DOHH2 (cell line): ENCODE measurements at regions not wholly inside any gene's neighbourhood (a gene's known extent, or its start where the extent isn't known, plus 50 kb on each side); places are given as distances from the start of the nearest gene placed in this dataset.

ENCODE experiments used
- H3F3A ChIP-seq: fragments of 200-600 bp; sonication (generic), shearing (Covaris generic); 2 replicates; pipeline ENCODE4 v1.6.0; 2016; ENCODE audit warnings: antibody characterized with exemption, mild to moderate bottlenecking; ENCODE audit not compliant: control insufficient read depth, insufficient read depth
- H3K27ac ChIP-seq: fragments of 200-600 bp; sonication (generic); 2 replicates; pipeline ENCODE4 v1.5.1; 2014; ENCODE audit warnings: low read depth, mild to moderate bottlenecking, low read length, moderate library complexity
- H3K27me3 ChIP-seq: fragments of 200-600 bp; sonication (generic); 2 replicates; pipeline ENCODE4 v1.6.1; 2014; ENCODE audit warnings: mild to moderate bottlenecking, low read length, mixed read lengths; ENCODE audit not compliant: control insufficient read depth
- H3K36me3 ChIP-seq: fragments of 200-600 bp; sonication (generic); 2 replicates; pipeline ENCODE4 v1.6.1; 2014; ENCODE audit warnings: mild to moderate bottlenecking, low read length, moderate library complexity, mixed read lengths; ENCODE audit not compliant: control insufficient read depth
- H3K4me1 ChIP-seq: fragments of 200-600 bp; sonication (generic); 2 replicates; pipeline ENCODE4 v1.6.1; 2014; ENCODE audit warnings: mild to moderate bottlenecking, low read length, mixed read lengths; ENCODE audit not compliant: control insufficient read depth
- H3K4me2 ChIP-seq: fragments of 200-600 bp; sonication (generic); 2 replicates; pipeline ENCODE4 v1.6.0; 2014; ENCODE audit warnings: mild to moderate bottlenecking, low read length, moderate library complexity
- H3K4me3 ChIP-seq: fragments of 200-600 bp; sonication (generic); 2 replicates; pipeline ENCODE4 v1.5.1; 2014; ENCODE audit warnings: mild to moderate bottlenecking, low read length, mixed read lengths
- H3K79me2 ChIP-seq: fragments of 200-600 bp; sonication (generic); 2 replicates; pipeline ENCODE4 v1.6.1; 2014; ENCODE audit warnings: mild to moderate bottlenecking, low read length, mixed read lengths; ENCODE audit not compliant: control insufficient read depth
- H3K9me2 ChIP-seq: fragments of 200-600 bp; sonication (generic); replicated peaks from 2 replicates; pipeline ENCODE4 v1.6.1; 2014; ENCODE audit warnings: mild to moderate bottlenecking, low read length, mixed read lengths; ENCODE audit not compliant: control insufficient read depth
- H3K9me3 ChIP-seq: fragments of 200-600 bp; sonication (generic); 2 replicates; pipeline ENCODE4 v1.6.1; 2014; ENCODE audit warnings: antibody characterized with exemption, low read length, mixed read lengths; ENCODE audit not compliant: control insufficient read depth, insufficient read depth
- H4K20me1 ChIP-seq: fragments of 200-600 bp; sonication (generic); 2 replicates; pipeline ENCODE4 v1.6.0; 2014; ENCODE audit warnings: low read depth, mild to moderate bottlenecking, antibody characterized with exemption, low read length, moderate library complexity; ENCODE audit not compliant: control insufficient read depth, insufficient read depth
- EZH2phosphoT487 ChIP-seq: fragments of 200-600 bp; sonication (generic); IDR thresholded peaks from 2 replicates; pipeline ENCODE4 v1.6.1; 2017; ENCODE audit warnings: borderline replicate concordance, mild to moderate bottlenecking, antibody characterized with exemption, low read length, moderate library complexity, mixed read lengths
- TF ChIP-seq, protein P1 (sequence below): fragments of 200-600 bp; sonication (generic); IDR thresholded peaks from one replicate; pipeline ENCODE4 v1.5.1; 2014; ENCODE audit warnings: antibody characterized with exemption, mild to moderate bottlenecking, low read depth, low read length; ENCODE audit not compliant: poor library complexity, severe bottlenecking

DNA sequence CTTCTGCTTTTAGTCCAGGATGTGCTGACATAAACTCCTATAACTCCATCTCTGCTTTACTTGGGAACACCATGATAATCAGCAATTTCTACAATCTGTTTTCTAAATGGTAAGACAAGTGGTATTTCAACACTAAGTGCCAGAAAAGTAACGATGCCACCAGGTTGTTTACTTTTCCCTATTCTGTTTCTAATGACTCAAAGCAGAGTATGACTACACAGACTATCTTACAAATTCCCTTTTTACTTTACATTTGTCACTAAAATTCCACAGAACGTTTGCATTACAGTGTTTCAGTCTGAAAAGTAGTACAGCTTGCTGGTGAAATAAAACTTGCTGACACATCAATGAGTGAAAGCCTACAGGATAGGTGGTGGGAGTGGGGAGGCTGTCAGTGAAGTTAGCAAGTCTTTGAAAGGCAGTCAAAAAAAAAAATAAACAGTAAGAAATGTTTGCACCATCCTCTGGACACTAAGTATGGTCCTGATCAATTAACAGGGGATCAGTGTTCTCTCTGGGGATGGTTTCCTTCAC, 186.5 kb downstream of the LURAP1L start:
- Histone ChIP-seq H3K4me1 (no peaks in the 10 kb centered on the region), H3K9me2 (no peaks in the 10 kb centered on the region), H3K9me3 (no peaks in the 10 kb centered on the region; the same call in 1 of the 2 replicates), H3K27me3 (no peaks in the 10 kb centered on the region), H3K36me3 (no peaks in the 10 kb centered on the region), H3K79me2 (no peaks in the 10 kb centered on the region), H3K4me2 (no peak overlapping the region), H4K20me1 (no peaks in the 10 kb centered on the region), H3F3A (no peaks in the 10 kb centered on the region), H3K27ac (no peak overlapping the region), H3K4me3 (no peak overlapping the region)
- TF ChIP-seq, protein P1, sequence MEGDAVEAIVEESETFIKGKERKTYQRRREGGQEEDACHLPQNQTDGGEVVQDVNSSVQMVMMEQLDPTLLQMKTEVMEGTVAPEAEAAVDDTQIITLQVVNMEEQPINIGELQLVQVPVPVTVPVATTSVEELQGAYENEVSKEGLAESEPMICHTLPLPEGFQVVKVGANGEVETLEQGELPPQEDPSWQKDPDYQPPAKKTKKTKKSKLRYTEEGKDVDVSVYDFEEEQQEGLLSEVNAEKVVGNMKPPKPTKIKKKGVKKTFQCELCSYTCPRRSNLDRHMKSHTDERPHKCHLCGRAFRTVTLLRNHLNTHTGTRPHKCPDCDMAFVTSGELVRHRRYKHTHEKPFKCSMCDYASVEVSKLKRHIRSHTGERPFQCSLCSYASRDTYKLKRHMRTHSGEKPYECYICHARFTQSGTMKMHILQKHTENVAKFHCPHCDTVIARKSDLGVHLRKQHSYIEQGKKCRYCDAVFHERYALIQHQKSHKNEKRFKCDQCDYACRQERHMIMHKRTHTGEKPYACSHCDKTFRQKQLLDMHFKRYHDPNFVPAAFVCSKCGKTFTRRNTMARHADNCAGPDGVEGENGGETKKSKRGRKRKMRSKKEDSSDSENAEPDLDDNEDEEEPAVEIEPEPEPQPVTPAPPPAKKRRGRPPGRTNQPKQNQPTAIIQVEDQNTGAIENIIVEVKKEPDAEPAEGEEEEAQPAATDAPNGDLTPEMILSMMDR: no peak

DNA sequence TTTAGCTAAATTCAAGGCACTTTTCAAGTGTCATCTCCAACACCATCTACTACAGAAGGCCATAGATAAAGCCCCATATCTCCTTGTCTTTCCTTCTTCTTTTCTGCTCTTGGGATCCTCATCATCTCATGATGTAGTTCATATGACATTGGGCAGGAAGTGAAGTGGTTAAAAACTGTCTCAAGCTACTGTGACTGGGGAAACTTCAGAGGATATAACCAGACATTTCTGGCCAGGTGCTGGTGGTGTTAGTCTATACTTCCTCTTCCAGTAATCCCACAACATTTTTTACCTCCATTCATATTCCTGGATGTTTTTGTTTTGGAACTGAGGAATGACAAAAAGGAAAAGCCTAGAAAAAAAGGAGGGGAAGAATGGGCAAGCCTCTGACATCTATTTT, 188.7 kb downstream of the LURAP1L start:
- Histone ChIP-seq H3K4me1 (no peaks in the 10 kb centered on the region), H3F3A (no peaks in the 10 kb centered on the region), H3K27ac (no peak overlapping the region), H3K36me3 (no peaks in the 10 kb centered on the region), H3K79me2 (no peaks in the 10 kb centered on the region), H3K4me2 (no peak overlapping the region), H3K9me3 (no peaks in the 10 kb centered on the region; the same call in 1 of the 2 replicates), H3K9me2 (no peaks in the 10 kb centered on the region), H3K27me3 (no peaks in the 10 kb centered on the region), H3K4me3 (no peak overlapping the region), H4K20me1 (no peaks in the 10 kb centered on the region)
- TF ChIP-seq, protein P1: no peak
- TF ChIP-seq EZH2phosphoT487: no peak

DNA sequence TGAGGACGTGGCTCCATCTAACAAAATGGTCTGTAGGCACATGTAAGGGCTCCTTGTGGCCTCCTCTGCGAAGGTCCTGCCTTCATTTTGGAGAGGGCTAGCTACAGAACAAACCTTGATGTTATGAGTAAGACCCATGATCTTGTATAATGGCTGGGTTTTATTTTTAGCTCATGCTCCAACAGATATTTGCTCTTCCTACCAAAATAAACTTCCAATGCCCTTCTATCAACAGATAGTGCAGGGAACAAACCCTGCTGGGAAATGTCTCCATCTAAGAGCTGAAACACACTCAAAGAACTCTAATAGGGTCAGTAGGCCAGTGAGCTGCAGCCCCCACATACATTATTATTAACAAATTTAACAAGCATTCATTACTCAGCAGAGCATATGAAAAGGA, 189.5 kb downstream of the LURAP1L start:
- no peaks in the 10 kb centered on the region for H3F3A ChIP-seq
- no peak overlapping the region for H3K4me2 ChIP-seq
- no peaks in the 10 kb centered on the region for H4K20me1 ChIP-seq
- no peaks in the 10 kb centered on the region for H3K4me1 ChIP-seq
- no peaks in the 10 kb centered on the region for H3K9me3 ChIP-seq
- no peaks in the 10 kb centered on the region for H3K36me3 ChIP-seq
- H3K4me3 ChIP-seq: no peak overlapping the region
- H3K79me2 ChIP-seq: no peaks in the 10 kb centered on the region
- H3K9me2 ChIP-seq: no peaks in the 10 kb centered on the region
- TF ChIP-seq, protein P1: no peak
- TF ChIP-seq EZH2phosphoT487: no peak
- H3K27ac ChIP-seq: no peak overlapping the region
- H3K27me3 ChIP-seq: no peaks in the 10 kb centered on the region
